ENCODE measurements at regions not wholly inside any gene's neighbourhood (a gene's known extent, or its start where the extent isn't known, plus 50 kb on each side); places are given as distances from the start of the nearest gene placed in this dataset.
"Not testable (repeated sequence)": the region's sequence is repeated elsewhere in the genome, so short reads cannot be mapped to it uniquely, and the experiment has no call there.

GRCh38 chr5:1636208-1636770, 112.5 kb upstream of the LPCAT1 start:
- not testable (repeated sequence) for DNase-seq (ENCODE audit: low read depth)

- DNase-seq (ENCODE audit: low read depth) = not testable (repeated sequence)
Observed at GRCh38 chr5:1635477-1635876, 111.7 kb upstream of the LPCAT1 start.

- no peak for DNase-seq (ENCODE audit: low read depth)
Observed at GRCh38 chr5:1634337-1634661, 110.5 kb upstream of the LPCAT1 start.

- peak; percentile 26 for DNase-seq (ENCODE audit: low read depth)
Observed at GRCh38 chr5:1633605-1634336, 110.0 kb upstream of the LPCAT1 start.

- DNase-seq (ENCODE audit: low read depth) = not testable (repeated sequence)
Observed at GRCh38 chr5:1631004-1631403, 107.2 kb upstream of the LPCAT1 start.

GRCh38 chr5:1626397-1626796, 102.6 kb upstream of the LPCAT1 start:
- not testable (repeated sequence) for DNase-seq (ENCODE audit: low read depth)

- DNase-seq (ENCODE audit: low read depth) = not testable (repeated sequence)
Observed at GRCh38 chr5:1619531-1619930, 95.8 kb upstream of the LPCAT1 start.

GRCh38 chr5:1618296-1618865, 94.6 kb upstream of the LPCAT1 start:
- not testable (repeated sequence) for DNase-seq (ENCODE audit: low read depth)

- not testable (repeated sequence) for DNase-seq (ENCODE audit: low read depth)
Observed at GRCh38 chr5:1617236-1617755, 93.5 kb upstream of the LPCAT1 start.

- not testable (repeated sequence) for DNase-seq (ENCODE audit: low read depth)
Observed at GRCh38 chr5:1613515-1613914, 89.8 kb upstream of the LPCAT1 start.

- not testable (repeated sequence) for DNase-seq (ENCODE audit: low read depth)
Observed at GRCh38 chr5:1610526-1610925, 86.8 kb upstream of the LPCAT1 start.

- not testable (repeated sequence) for DNase-seq (ENCODE audit: low read depth)
Observed at GRCh38 chr5:1609111-1609510, 85.4 kb upstream of the LPCAT1 start.

GRCh38 chr5:1608336-1608735, 84.6 kb upstream of the LPCAT1 start:
- DNase-seq (ENCODE audit: low read depth) = not testable (repeated sequence)

GRCh38 chr5:1606951-1607350, 83.2 kb upstream of the LPCAT1 start:
- DNase-seq (ENCODE audit: low read depth) = not testable (repeated sequence)

- not testable (repeated sequence) for DNase-seq (ENCODE audit: low read depth)
Observed at GRCh38 chr5:1603916-1604315, 80.2 kb upstream of the LPCAT1 start.

- DNase-seq (ENCODE audit: low read depth) = not testable (repeated sequence)
Observed at GRCh38 chr5:1601565-1601964, 77.8 kb upstream of the LPCAT1 start.

GRCh38 chr5:1598950-1599737, 75.4 kb upstream of the LPCAT1 start:
- peak; percentile 76 for DNase-seq (ENCODE audit: low read depth)

- not testable (repeated sequence) for DNase-seq (ENCODE audit: low read depth)
Observed at GRCh38 chr5:1597093-1597473, 73.3 kb upstream of the LPCAT1 start.

GRCh38 chr5:1596462-1597092, 72.8 kb upstream of the LPCAT1 start:
- DNase-seq (ENCODE audit: low read depth) = not testable (repeated sequence)

- DNase-seq (ENCODE audit: low read depth) = peak; percentile 48
Observed at GRCh38 chr5:1594357-1595106, 70.8 kb upstream of the LPCAT1 start.

- DNase-seq (ENCODE audit: low read depth) = no peak
Observed at GRCh38 chr5:1593903-1594356, 70.2 kb upstream of the LPCAT1 start.
